ENCODE measurements at regions not wholly inside any gene's neighbourhood (a gene's known extent, or its start where the extent isn't known, plus 50 kb on each side); places are given as distances from the start of the nearest gene placed in this dataset.

DNA sequence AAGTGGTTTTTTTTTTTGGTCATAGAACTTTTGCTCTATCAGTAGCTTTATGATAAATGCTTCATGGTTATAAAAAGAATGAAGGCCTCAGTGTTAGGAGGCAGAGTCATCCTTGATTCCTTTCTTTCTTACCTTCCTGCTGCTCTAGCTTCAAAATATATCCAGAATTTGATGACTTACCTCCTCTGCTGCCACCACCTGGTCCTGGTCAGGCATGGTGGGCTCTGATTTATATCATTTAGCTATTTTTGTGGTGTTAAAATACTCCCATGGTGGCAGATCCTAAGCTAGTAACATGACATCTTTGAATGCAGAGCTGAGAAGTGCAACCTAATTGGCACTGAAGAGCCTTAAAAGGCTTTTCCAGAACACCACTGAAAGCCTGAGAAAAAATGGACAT, 508.8 kb upstream of the CDH8 start:
- ChIA-PET CTCF (no interaction called here), POLR2A (no interaction called here)
- no peaks in the 10 kb centered on the region for H3K9me3 ChIP-seq (ENCODE audit: control insufficient read depth, insufficient read depth, low read depth, low read length)
- DNase-seq (ENCODE audit: low read depth, low spot score) (no peak), ATAC-seq (no peak)
- in situ Hi-C loops (cut with HindIII; ENCODE audit: low pct_unique_long_range_greater_than_20kb, low sequenced_read_pairs) (no loop called here), intact Hi-C loops (cut with micrococcal nuclease; ENCODE audit: unreplicated experiment) (no loop called here)
- no peaks in the 10 kb centered on the region for H3K36me3 ChIP-seq (ENCODE audit: control insufficient read depth, insufficient read depth, low read length)
- BruUV-seq (replicated peaks): no TSS peak
- no peaks in the 10 kb centered on the region for H3K27me3 ChIP-seq (ENCODE audit: control insufficient read depth, insufficient read depth, low read length)
- TF ChIP-seq TCF7L2 (IDR thresholded peaks at IDR 0.05; ENCODE audit: low read depth, low read length) (no peak), REST (IDR thresholded peaks at IDR 0.05; ENCODE audit: insufficient read depth in 1 of 2, low read depth in 2 of 2, low read length in 1 of 2) (no peak), POLR2AphosphoS5 (IDR thresholded peaks at IDR 0.05; ENCODE audit: low read depth, low read length) (no peak), SIN3A (IDR thresholded peaks at IDR 0.05; ENCODE audit: borderline replicate concordance, insufficient read depth, low read depth, low read length) (no peak)
- TF ChIP-seq, protein P1, sequence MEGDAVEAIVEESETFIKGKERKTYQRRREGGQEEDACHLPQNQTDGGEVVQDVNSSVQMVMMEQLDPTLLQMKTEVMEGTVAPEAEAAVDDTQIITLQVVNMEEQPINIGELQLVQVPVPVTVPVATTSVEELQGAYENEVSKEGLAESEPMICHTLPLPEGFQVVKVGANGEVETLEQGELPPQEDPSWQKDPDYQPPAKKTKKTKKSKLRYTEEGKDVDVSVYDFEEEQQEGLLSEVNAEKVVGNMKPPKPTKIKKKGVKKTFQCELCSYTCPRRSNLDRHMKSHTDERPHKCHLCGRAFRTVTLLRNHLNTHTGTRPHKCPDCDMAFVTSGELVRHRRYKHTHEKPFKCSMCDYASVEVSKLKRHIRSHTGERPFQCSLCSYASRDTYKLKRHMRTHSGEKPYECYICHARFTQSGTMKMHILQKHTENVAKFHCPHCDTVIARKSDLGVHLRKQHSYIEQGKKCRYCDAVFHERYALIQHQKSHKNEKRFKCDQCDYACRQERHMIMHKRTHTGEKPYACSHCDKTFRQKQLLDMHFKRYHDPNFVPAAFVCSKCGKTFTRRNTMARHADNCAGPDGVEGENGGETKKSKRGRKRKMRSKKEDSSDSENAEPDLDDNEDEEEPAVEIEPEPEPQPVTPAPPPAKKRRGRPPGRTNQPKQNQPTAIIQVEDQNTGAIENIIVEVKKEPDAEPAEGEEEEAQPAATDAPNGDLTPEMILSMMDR (IDR thresholded peaks at IDR 0.05): no peak
- H3K4me1 ChIP-seq (ENCODE audit: control insufficient read depth, insufficient read depth, low read length): no peaks in the 10 kb centered on the region
- no peak overlapping the region for H3K27ac ChIP-seq (ENCODE audit: low read length)
- no peak overlapping the region for H3K4me3 ChIP-seq (ENCODE audit: low read depth in 2 of 2, low read length in 2 of 2)

- DNase-seq (ENCODE audit: low read depth, low spot score) (no peak), ATAC-seq (no peak)
- no peaks in the 10 kb centered on the region for H3K27me3 ChIP-seq (ENCODE audit: control insufficient read depth, insufficient read depth, low read length)
- no peak overlapping the region for H3K27ac ChIP-seq (ENCODE audit: low read length)
- H3K36me3 ChIP-seq (ENCODE audit: control insufficient read depth, insufficient read depth, low read length): no peaks in the 10 kb centered on the region
- in situ Hi-C loops (cut with HindIII; ENCODE audit: low pct_unique_long_range_greater_than_20kb, low sequenced_read_pairs): no loop called here
- H3K9me3 ChIP-seq (ENCODE audit: control insufficient read depth, insufficient read depth, low read depth, low read length): no peaks in the 10 kb centered on the region
- intact Hi-C loops (cut with micrococcal nuclease; ENCODE audit: unreplicated experiment): no loop called here
- H3K4me1 ChIP-seq (ENCODE audit: control insufficient read depth, insufficient read depth, low read length): no peaks in the 10 kb centered on the region
- H3K4me3 ChIP-seq (ENCODE audit: low read depth in 2 of 2, low read length in 2 of 2): no peak overlapping the region
- POLR2A ChIA-PET: no interaction called here
- BruUV-seq (replicated peaks): no TSS peak
- CTCF ChIA-PET: no interaction called here
- TF ChIP-seq, protein P1 (IDR thresholded peaks at IDR 0.05): no peak
These were observed 507.3 kb upstream of the CDH8 start for GRCh38 chr16:62543516-62543915.

DNA sequence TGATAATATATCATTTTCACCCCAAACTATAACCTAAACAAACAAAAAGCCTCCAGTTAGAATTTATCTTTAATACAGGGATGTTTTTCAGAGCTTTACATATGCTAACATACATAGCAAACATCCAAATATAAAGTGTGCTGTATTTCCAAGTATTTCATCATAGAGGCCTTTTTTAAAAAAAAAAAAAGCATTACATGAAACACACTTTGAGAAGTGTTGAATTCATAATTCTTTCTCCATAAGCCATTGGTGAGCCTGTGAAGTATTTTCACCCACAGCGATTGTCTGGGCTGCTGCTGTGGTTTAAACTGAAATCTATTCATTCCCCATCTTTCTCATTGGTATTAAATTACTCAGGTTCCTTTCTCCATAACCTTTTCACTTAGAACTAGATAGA, 503.4 kb upstream of the CDH8 start:
- H3K4me3 ChIP-seq (ENCODE audit: low read depth in 2 of 2, low read length in 2 of 2): no peak overlapping the region
- BruUV-seq (replicated peaks): no TSS peak
- no peaks in the 10 kb centered on the region for H3K36me3 ChIP-seq (ENCODE audit: control insufficient read depth, insufficient read depth, low read length)
- ATAC-seq (no peak), DNase-seq (ENCODE audit: low read depth, low spot score) (no peak)
- H3K27me3 ChIP-seq (ENCODE audit: control insufficient read depth, insufficient read depth, low read length): no peaks in the 10 kb centered on the region
- TF ChIP-seq TCF7L2 (IDR thresholded peaks at IDR 0.05; ENCODE audit: low read depth, low read length) (no peak), SIN3A (IDR thresholded peaks at IDR 0.05; ENCODE audit: borderline replicate concordance, insufficient read depth, low read depth, low read length) (no peak), REST (IDR thresholded peaks at IDR 0.05; ENCODE audit: insufficient read depth in 1 of 2, low read depth in 2 of 2, low read length in 1 of 2) (no peak)
- intact Hi-C loops (cut with micrococcal nuclease; ENCODE audit: unreplicated experiment): no loop called here
- CTCF ChIA-PET: no interaction called here
- in situ Hi-C loops (cut with HindIII; ENCODE audit: low pct_unique_long_range_greater_than_20kb, low sequenced_read_pairs): no loop called here
- POLR2A ChIA-PET: no interaction called here
- H3K4me1 ChIP-seq (ENCODE audit: control insufficient read depth, insufficient read depth, low read length): no peaks in the 10 kb centered on the region
- H3K27ac ChIP-seq (ENCODE audit: low read length): no peak overlapping the region
- H3K9me3 ChIP-seq (ENCODE audit: control insufficient read depth, insufficient read depth, low read depth, low read length): no peaks in the 10 kb centered on the region
